ENCODE measurements at regions not wholly inside any gene's neighbourhood (a gene's known extent, or its start where the extent isn't known, plus 50 kb on each side); places are given as distances from the start of the nearest gene placed in this dataset.

GRCh38 chr2:222798528-222798927 is 62.3 kb upstream of the ACSL3 start (continued):
- no peak for TF ChIP-seq MAX (CRISPR knock-in tag; IDR thresholded peaks at IDR 0.05)

GRCh38 chr2:222799262-222799918 is 61.4 kb upstream of the ACSL3 start:
- ATAC-seq (no peak), DNase-seq (ENCODE audit: low spot score) (no peak)
- peaks cover 28% of the 10 kb centered on the region for H3K4me1 Mint-ChIP-seq
- H3K27ac Mint-ChIP-seq = no peak overlapping the region
- no peaks in the 10 kb centered on the region for H3K36me3 Mint-ChIP-seq
- ChIA-PET CTCF (no interaction called here), POLR2A (no interaction called here)
- H3K9me3 Mint-ChIP-seq = no peaks in the 10 kb centered on the region
- no peak for TF ChIP-seq ZMAT4 (CRISPR knock-in tag; IDR thresholded peaks at IDR 0.05)
- TF ChIP-seq HMGXB4 (CRISPR knock-in tag; IDR thresholded peaks at IDR 0.05) = no peak
- TF ChIP-seq SP1 (CRISPR knock-in tag; conservative IDR thresholded peaks at IDR 0.05) = no peak
- TF ChIP-seq ZNF425 (CRISPR knock-in tag; conservative IDR thresholded peaks at IDR 0.05) = no peak
- no peak for TF ChIP-seq ZNF121 (CRISPR knock-in tag; IDR thresholded peaks at IDR 0.05)
- TF ChIP-seq E2F1 (CRISPR knock-in tag; IDR thresholded peaks at IDR 0.05) = no peak
- no peak for TF ChIP-seq CBFB (CRISPR knock-in tag; IDR thresholded peaks at IDR 0.05; ENCODE audit: low read depth)
- TF ChIP-seq ETV6 (CRISPR knock-in tag; IDR thresholded peaks at IDR 0.05) = no peak
- TF ChIP-seq ELF4 (CRISPR knock-in tag; IDR thresholded peaks at IDR 0.05; ENCODE audit: low read depth) = no peak
- no peak for TF ChIP-seq CTCF (IDR thresholded peaks at IDR 0.05)
- TF ChIP-seq FOXP1 (CRISPR knock-in tag; IDR thresholded peaks at IDR 0.05; ENCODE audit: borderline replicate concordance) = no peak
- TF ChIP-seq EMX1 (CRISPR knock-in tag; IDR thresholded peaks at IDR 0.05) = no peak
- no peak for TF ChIP-seq ARID4B (CRISPR knock-in tag; IDR thresholded peaks at IDR 0.05; ENCODE audit: borderline replicate concordance)
- TF ChIP-seq AR (CRISPR knock-in tag; IDR thresholded peaks at IDR 0.05) = no peak
- TF ChIP-seq NFYB (CRISPR knock-in tag; conservative IDR thresholded peaks at IDR 0.05; ENCODE audit: low read depth) = no peak
- no peaks in the 10 kb centered on the region for H3K27me3 Mint-ChIP-seq (ENCODE audit: low read depth)
- H3K4me3 Mint-ChIP-seq = no peak overlapping the region
